ENCODE measurements at regions not wholly inside any gene's neighbourhood (a gene's known extent, or its start where the extent isn't known, plus 50 kb on each side); places are given as distances from the start of the nearest gene placed in this dataset.

- peaks cover 74% of the 10 kb centered on the region for H3K27me3 Mint-ChIP-seq (ENCODE audit: unreplicated experiment)
- CTCF ChIA-PET = no interaction called here
- DNase-seq = no peak
Observed at GRCh38 chr1:36642802-36643201, 160.1 kb upstream of the CSF3R start.

GRCh38 chr1:36641776-36642175, 159.1 kb upstream of the CSF3R start:
- H3K4me3 Mint-ChIP-seq (ENCODE audit: low read depth, unreplicated experiment) = no peak overlapping the region
- CTCF ChIA-PET = no interaction called here
- DNase-seq = no peak
- no peaks in the 10 kb centered on the region for H3K36me3 Mint-ChIP-seq (ENCODE audit: insufficient read depth, unreplicated experiment)
- intact Hi-C loops (cut with micrococcal nuclease; ENCODE audit: unreplicated experiment) = no loop called here
- peaks cover 74% of the 10 kb centered on the region for H3K27me3 Mint-ChIP-seq (ENCODE audit: unreplicated experiment)
- no peak for TF ChIP-seq CTCF (IDR thresholded peaks at IDR 0.05; ENCODE audit: unreplicated experiment)
- H3K9me3 Mint-ChIP-seq (ENCODE audit: low read depth, unreplicated experiment) = no peaks in the 10 kb centered on the region
- no peaks in the 10 kb centered on the region for H3K4me1 Mint-ChIP-seq (ENCODE audit: low read depth, unreplicated experiment)
- H3K27ac Mint-ChIP-seq (ENCODE audit: unreplicated experiment) = no peak overlapping the region
- BruUV-seq (replicated peaks) = no TSS peak

More at GRCh38 chr1:36642802-36643201, 160.1 kb upstream of the CSF3R start:
- H3K4me3 Mint-ChIP-seq (ENCODE audit: low read depth, unreplicated experiment) = no peak overlapping the region
- TF ChIP-seq CTCF (IDR thresholded peaks at IDR 0.05; ENCODE audit: unreplicated experiment) = no peak
- no peaks in the 10 kb centered on the region for H3K4me1 Mint-ChIP-seq (ENCODE audit: low read depth, unreplicated experiment)
- no peak overlapping the region for H3K27ac Mint-ChIP-seq (ENCODE audit: unreplicated experiment)
- no peaks in the 10 kb centered on the region for H3K36me3 Mint-ChIP-seq (ENCODE audit: insufficient read depth, unreplicated experiment)
- H3K9me3 Mint-ChIP-seq (ENCODE audit: low read depth, unreplicated experiment) = no peaks in the 10 kb centered on the region
- BruUV-seq (replicated peaks) = no TSS peak
- intact Hi-C loops (cut with micrococcal nuclease; ENCODE audit: unreplicated experiment) = no loop called here

- intact Hi-C loops (cut with micrococcal nuclease; ENCODE audit: unreplicated experiment) = no loop called here
- CTCF ChIA-PET = no interaction called here
- Mint-ChIP-seq H3K4me3 (ENCODE audit: low read depth, unreplicated experiment) (no peak overlapping the region), H3K27ac (ENCODE audit: unreplicated experiment) (no peak overlapping the region), H3K36me3 (ENCODE audit: insufficient read depth, unreplicated experiment) (no peaks in the 10 kb centered on the region), H3K9me3 (ENCODE audit: low read depth, unreplicated experiment) (no peaks in the 10 kb centered on the region), H3K4me1 (ENCODE audit: low read depth, unreplicated experiment) (no peaks in the 10 kb centered on the region), H3K27me3 (ENCODE audit: unreplicated experiment) (peaks cover 74% of the 10 kb centered on the region)
- DNase-seq = no peak
- no peak for TF ChIP-seq CTCF (IDR thresholded peaks at IDR 0.05; ENCODE audit: unreplicated experiment)
- BruUV-seq (replicated peaks) = no TSS peak
Observed at GRCh38 chr1:36639461-36639860, 156.7 kb upstream of the CSF3R start.

GRCh38 chr1:36638268-36638667, 155.6 kb upstream of the CSF3R start:
- CTCF ChIA-PET = no interaction called here
- TF ChIP-seq CTCF (IDR thresholded peaks at IDR 0.05; ENCODE audit: unreplicated experiment) = no peak
- no peaks in the 10 kb centered on the region for H3K9me3 Mint-ChIP-seq (ENCODE audit: low read depth, unreplicated experiment)
- no TSS peak for BruUV-seq (replicated peaks)
- intact Hi-C loops (cut with micrococcal nuclease; ENCODE audit: unreplicated experiment) = no loop called here
- no peak for DNase-seq
- peaks cover 66% of the 10 kb centered on the region for H3K27me3 Mint-ChIP-seq (ENCODE audit: unreplicated experiment)
- no peak overlapping the region for H3K27ac Mint-ChIP-seq (ENCODE audit: unreplicated experiment)
- no peak overlapping the region for H3K4me3 Mint-ChIP-seq (ENCODE audit: low read depth, unreplicated experiment)
- no peaks in the 10 kb centered on the region for H3K36me3 Mint-ChIP-seq (ENCODE audit: insufficient read depth, unreplicated experiment)
- no peaks in the 10 kb centered on the region for H3K4me1 Mint-ChIP-seq (ENCODE audit: low read depth, unreplicated experiment)

- CTCF ChIA-PET = no interaction called here
- Mint-ChIP-seq H3K4me3 (ENCODE audit: low read depth, unreplicated experiment) (no peak overlapping the region), H3K4me1 (ENCODE audit: low read depth, unreplicated experiment) (no peaks in the 10 kb centered on the region), H3K27ac (ENCODE audit: unreplicated experiment) (no peak overlapping the region), H3K9me3 (ENCODE audit: low read depth, unreplicated experiment) (no peaks in the 10 kb centered on the region), H3K27me3 (ENCODE audit: unreplicated experiment) (peaks cover 81% of the 10 kb centered on the region), H3K36me3 (ENCODE audit: insufficient read depth, unreplicated experiment) (no peaks in the 10 kb centered on the region)
- DNase-seq = no peak
- no TSS peak for BruUV-seq (replicated peaks)
- TF ChIP-seq CTCF (IDR thresholded peaks at IDR 0.05; ENCODE audit: unreplicated experiment) = no peak
- intact Hi-C loops (cut with micrococcal nuclease; ENCODE audit: unreplicated experiment) = no loop called here
Observed at GRCh38 chr1:36636206-36636605, 153.5 kb upstream of the CSF3R start.

Data from Calu3 (cell line).